ENCODE measurements at regions not wholly inside any gene's neighbourhood (a gene's known extent, or its start where the extent isn't known, plus 50 kb on each side); places are given as distances from the start of the nearest gene placed in this dataset.

DNA sequence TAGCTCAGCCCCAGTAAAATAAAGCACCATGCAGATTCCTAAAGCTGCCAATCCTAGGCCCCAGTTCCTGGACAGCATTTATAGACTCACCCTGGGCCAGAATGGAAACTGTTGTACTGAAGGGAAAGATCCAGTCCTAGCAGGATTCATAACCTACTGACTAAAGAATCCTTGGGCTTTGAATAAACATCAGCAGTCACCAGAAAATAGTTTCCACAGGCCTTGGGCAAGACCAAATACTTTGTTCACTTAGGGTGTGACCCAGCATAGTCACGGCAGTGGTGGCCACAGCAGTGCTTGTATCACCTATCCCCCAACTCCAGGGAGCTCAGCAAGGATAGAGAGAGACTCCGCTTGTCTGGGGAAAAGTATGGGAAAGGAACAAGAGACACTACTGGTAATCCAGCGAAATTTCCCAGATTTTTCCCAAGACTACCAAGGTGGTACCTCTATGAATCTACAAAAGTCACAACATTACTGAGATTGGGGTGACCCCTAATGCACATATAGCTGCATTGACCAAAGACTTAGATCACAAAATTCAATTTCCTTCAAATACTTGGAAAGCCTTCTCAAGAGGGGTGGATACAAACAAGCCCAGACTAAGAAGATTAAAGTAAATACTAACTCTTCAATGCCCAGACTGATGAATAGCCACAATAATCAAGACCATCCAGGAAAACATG is 748.1 kb upstream of the LRATD1 start:
- no peak for DNase-seq (ENCODE audit: low spot score)

- no peak for DNase-seq (ENCODE audit: low spot score)
Measured at GRCh38 chr2:13901526-13901925, 731.0 kb upstream of the LRATD1 start.

- DNase-seq (ENCODE audit: low spot score) = no peak
Measured at GRCh38 chr2:13905831-13906230, 726.7 kb upstream of the LRATD1 start.

DNA sequence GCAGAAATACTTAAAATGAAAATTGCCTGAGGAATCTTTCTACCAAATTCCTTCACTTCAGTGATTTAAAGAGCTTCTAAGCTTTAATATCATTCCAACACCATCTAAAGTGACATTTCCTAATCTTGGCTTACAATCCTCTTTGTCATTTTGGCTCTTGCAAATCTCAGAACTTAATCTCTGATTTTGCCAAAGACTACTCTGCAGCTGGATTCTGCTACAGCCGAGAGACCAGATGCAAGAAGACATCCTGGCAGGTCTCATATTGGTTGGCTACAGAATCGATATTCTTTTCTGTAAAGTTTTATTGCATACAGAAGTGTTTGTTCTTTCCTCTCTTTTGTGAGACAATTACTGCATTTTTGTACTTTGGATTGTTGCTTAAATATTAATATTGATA is 716.5 kb upstream of the LRATD1 start:
- DNase-seq (ENCODE audit: low spot score) = no peak

DNA sequence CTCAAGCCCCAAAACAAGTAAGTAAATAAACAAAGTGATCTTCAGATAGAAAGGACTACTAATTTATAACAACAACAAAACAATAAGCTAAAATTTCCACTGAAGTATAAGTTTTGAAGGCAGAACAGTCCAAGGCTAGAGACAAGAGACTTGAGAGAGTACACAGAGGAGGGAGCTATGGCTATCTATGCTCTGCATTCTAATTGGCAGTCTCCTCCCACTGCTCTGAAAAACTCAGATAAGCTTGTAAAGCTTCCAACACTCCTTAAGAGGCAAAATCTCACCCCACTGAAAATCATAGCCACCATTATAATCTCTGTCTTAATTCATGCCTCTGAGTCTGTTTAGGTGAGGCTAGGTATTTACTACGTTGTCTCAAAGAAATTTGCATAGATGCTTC is 714.6 kb upstream of the LRATD1 start:
- no peak for DNase-seq (ENCODE audit: low spot score)

DNA sequence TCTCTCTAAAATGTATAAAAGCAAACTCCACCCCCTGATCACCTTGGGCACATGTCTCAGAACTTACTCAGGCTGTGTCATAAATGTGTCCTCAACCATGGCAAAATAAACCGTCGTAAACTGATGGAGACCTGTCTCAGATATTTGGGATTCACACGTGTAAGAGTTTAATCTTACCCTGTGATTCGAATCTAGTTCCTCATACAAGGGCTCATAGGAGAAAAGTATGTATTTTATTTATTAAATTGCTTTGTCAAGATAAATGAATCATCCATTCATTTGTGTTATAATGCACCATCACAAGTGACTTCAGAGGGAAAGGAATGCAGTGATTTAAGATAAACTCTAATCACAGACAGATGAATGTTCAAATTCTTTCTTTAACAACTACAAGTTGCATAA is 712.5 kb upstream of the LRATD1 start:
- DNase-seq (ENCODE audit: low spot score) = no peak

GRCh38 chr2:13921245-13921644 is 711.3 kb upstream of the LRATD1 start:
- DNase-seq (ENCODE audit: low spot score) = no peak

GRCh38 chr2:13923823-13924222 is 708.7 kb upstream of the LRATD1 start:
- no peak for DNase-seq (ENCODE audit: low spot score)

DNA sequence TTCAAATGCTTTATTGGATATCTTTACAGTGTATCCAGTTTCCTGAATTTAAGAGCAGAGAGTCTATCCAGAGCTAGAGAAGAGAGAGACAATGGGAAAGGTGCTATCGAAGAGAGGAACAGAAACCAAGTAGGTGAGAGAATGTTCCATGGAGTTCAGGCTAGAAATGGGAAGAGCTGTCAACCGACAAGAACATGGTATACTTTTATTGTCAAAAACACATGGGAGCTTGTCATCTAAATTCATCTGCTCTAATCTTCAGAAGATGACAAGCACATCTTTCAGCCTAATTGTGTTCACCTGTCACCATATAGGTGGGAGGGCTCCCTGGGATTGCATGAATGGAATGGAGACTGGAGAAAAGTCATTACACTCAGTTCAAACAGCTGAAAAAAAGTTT is 690.4 kb upstream of the LRATD1 start:
- DNase-seq (ENCODE audit: low spot score) = no peak

- no peak for DNase-seq (ENCODE audit: low spot score)
Measured at GRCh38 chr2:13950761-13951160, 681.8 kb upstream of the LRATD1 start.

GRCh38 chr2:13968811-13969210 is 663.7 kb upstream of the LRATD1 start:
- DNase-seq (ENCODE audit: low spot score) = no peak

GRCh38 chr2:13986119-13986720 is 646.3 kb upstream of the LRATD1 start:
- DNase-seq (ENCODE audit: low spot score) = no peak

DNA sequence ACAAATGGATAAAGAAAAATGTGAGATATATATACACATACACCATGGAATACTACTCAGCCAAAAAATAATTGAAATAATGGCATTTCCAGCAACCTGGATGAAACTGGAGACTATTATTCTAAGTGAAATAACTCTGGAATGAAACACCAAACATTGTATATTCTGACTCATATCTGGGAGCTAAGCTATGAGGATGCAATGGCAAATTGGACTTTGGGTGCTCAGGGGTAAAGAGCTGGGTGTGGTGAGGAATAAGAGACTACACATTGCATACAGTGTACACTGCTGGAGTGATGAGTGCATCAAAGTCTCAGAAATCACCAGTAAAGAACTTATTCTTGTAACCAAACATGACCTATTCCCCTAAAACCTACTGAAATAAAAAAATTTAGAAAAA is 636.0 kb upstream of the LRATD1 start:
- no peak for DNase-seq (ENCODE audit: low spot score)

DNA sequence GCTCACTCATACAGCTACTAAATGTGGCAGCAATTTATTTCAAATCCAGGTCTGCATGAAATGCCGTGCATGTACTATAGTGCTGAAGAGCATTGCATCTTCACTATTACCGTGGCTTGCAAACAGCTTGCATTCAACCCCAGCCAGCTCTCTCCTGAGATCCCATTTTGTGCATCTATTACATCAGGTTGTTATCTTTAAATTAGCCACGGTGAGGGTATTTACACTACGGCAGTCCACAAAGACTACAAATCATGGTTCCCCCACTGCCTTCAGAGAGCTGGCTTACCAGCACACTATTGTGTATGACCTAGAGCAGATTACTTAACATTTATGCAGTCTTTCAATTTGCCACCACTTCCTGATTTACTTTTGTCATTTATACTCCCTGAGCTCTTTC is 621.3 kb upstream of the LRATD1 start:
- no peak for DNase-seq (ENCODE audit: low spot score)

DNA sequence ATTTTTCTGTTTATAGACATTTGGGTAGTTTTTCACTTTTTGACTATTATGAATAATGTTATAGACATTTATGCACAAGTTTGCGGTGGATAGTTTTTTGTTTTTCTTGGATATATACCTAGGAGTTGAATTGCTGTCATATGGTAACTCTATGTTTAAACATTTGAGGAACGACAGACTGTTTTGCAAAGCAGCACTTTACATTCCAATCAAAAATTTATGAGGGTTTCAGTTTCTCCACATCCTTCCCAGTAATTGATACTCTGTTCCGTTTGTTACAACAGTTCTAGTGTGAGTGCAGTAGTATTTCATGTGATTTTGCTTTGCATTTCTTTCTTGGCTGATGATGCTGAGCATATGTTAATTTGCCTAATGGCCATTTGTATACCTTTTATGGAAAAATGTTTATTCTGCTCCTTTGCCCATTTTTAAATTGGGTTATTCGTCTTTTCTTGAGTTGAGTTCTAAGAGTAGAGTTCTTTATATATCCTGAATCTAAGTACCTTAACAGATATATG is 617.3 kb upstream of the LRATD1 start:
- DNase-seq (ENCODE audit: low spot score) = no peak

DNA sequence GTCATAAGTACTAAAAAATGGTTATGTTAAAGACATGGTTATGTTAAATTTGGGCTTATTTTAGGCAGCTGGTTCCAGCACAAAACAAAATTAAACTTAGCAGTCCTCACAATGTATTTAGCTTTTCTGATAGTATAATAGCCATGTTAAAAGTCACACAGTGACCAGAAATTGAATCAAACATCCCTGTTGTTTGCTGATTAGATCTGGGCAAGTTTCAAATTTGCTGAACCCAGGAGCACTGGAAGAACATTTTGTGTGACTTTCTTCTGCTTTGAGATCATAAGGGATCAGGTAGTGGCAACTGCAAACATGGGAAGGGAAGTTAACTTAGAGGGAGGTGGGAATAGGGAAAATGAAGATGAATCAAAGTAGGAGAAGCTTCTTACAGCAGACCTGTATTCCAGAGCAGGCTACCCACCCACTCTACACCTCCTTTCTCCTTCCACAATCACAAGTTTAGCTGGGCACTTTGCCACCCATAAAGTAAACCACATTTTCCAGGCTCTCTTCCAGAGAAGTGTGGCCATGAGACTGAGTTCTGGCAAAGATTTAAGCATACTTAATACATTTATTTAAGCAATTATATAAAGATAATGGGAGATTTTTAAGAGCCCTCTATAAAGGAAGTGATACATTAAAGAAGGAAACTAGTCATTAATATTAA is 616.1 kb upstream of the LRATD1 start:
- no peak for DNase-seq (ENCODE audit: low spot score)

- DNase-seq (ENCODE audit: low spot score) = no peak
Measured at GRCh38 chr2:14018620-14019019, 613.9 kb upstream of the LRATD1 start.

DNA sequence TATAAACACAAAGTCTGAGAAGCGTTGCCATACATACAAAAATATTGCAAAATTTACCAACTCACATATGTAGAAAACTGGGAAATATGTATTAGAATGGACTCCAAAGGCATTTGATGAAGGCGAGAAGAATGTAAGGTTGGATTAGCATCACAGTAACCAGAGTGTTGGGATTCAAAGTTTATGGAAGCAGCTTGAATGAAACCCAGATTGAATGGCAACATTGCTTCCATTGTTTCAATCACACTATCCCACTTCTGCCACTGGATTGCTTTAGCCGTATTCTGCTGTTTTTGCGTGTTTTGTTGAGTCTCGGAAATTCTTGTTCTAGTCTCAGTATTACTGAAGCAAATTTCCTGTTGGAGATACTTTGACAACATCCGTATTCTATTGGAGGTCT is 609.0 kb upstream of the LRATD1 start:
- DNase-seq (ENCODE audit: low spot score) = no peak

- no peak for DNase-seq (ENCODE audit: low spot score)
Measured at GRCh38 chr2:14039134-14039533, 593.4 kb upstream of the LRATD1 start.

DNA sequence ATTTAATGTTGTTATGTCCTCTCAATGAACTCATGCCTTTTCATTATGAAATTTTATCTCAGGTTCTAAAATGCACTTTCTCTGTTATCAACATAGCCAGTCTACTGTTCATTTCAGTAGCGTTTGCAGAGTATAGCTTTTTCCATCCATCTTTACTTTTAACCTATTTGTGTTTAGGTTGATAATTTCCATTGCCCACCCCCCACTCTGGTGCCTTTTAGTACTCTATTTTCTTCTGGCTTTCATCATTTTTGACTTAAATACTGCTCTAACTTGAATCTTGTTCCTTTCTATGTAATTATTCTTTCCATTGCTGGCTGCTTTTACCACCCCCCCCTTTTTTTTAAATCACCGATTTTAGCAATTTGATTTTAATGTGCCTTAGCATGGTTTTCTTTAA is 585.0 kb upstream of the LRATD1 start:
- no peak for DNase-seq (ENCODE audit: low spot score)

DNA sequence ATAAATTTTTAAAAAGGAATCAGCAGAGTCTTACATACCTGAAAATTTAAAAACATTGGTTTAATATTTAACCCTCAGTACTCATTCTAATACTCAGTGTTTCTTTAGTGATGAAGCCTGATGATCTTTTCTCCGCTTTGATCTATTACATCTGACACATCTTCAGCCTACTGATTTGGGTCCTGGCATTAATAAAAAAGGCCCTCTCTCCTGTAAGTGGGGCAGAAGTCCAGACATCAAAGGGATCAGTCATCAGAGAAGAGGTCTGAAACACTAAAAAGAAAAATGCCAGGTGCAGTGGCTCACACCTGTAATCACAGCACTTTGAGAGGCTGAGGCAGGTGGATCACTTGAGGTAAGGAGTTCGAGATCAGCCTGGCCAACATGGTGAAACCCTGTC is 581.1 kb upstream of the LRATD1 start:
- DNase-seq (ENCODE audit: low spot score) = no peak

GRCh38 chr2:14053105-14053504 is 579.4 kb upstream of the LRATD1 start:
- DNase-seq (ENCODE audit: low spot score) = no peak

DNA sequence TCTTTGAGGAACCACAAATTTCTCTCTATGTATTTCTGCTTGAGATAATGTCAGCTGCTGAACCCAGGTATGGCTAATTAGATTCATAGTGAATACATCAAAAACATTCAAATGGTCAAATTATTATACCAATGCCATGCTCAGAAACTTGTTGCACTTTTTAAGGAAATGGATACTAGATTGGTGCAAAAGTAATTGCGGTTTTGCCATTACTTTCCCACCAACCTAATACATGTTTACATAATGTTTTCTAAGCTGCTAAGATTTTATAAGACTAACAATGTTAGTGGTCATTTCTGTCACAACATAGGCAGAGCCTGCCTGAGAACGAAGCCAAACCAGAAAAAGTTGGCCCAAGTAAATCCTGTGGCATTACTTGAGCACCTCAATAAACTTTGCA is 568.2 kb upstream of the LRATD1 start:
- DNase-seq (ENCODE audit: low spot score) = no peak

Measured in globus pallidus (tissue), 1 donor.